H9 (cell line): ENCODE measurements at regions not wholly inside any gene's neighbourhood (a gene's known extent, or its start where the extent isn't known, plus 50 kb on each side); places are given as distances from the start of the nearest gene placed in this dataset.

ENCODE experiments used
- DNase-seq: peaks from one replicate; pipeline ENCODE4 v3.0.0-alpha.2; 2017
- H2AFZ ChIP-seq: one replicate; pipeline ENCODE4 v1.6.1; 2013; ENCODE audit warnings: mild to moderate bottlenecking, low read length, control low read depth, moderate library complexity
- H2AK5ac ChIP-seq: 2 replicates; pipeline ENCODE4 v1.6.1; 2013; ENCODE audit warnings: low read length, control low read depth, mixed read lengths; ENCODE audit not compliant: insufficient read length
- H2BK120ac ChIP-seq: one replicate; pipeline ENCODE4 v1.6.1; 2013; ENCODE audit warnings: low read depth, mild to moderate bottlenecking, low read length, control low read depth, inconsistent platforms; ENCODE audit not compliant: poor library complexity, severe bottlenecking
- H2BK12ac ChIP-seq: 2 replicates; pipeline ENCODE4 v1.6.1; 2013; ENCODE audit warnings: low read length, control low read depth, mixed read lengths, low read depth; ENCODE audit not compliant: insufficient read length
- H2BK15ac ChIP-seq: 2 replicates; pipeline ENCODE4 v1.6.1; 2013; ENCODE audit warnings: low read depth, low read length, control low read depth
- H2BK20ac ChIP-seq: one replicate; pipeline ENCODE4 v1.6.1; 2013; ENCODE audit warnings: low read depth, mild to moderate bottlenecking, low read length, control low read depth, inconsistent platforms; ENCODE audit not compliant: poor library complexity, severe bottlenecking
- H2BK5ac ChIP-seq: 2 replicates; pipeline ENCODE4 v1.6.1; 2013; ENCODE audit warnings: low read length, control low read depth, mixed read lengths; ENCODE audit not compliant: insufficient read length
- H3K14ac ChIP-seq: 2 replicates; pipeline ENCODE4 v1.6.1; 2013; ENCODE audit warnings: low read length, control low read depth; ENCODE audit not compliant: insufficient read depth
- H3K18ac ChIP-seq: 2 replicates; pipeline ENCODE4 v1.6.1; 2013; ENCODE audit warnings: low read depth, mild to moderate bottlenecking, mixed read lengths, low read length, control low read depth; ENCODE audit not compliant: insufficient read length
- H3K23ac ChIP-seq: 2 replicates; pipeline ENCODE4 v1.6.1; 2013; ENCODE audit warnings: low read length, control low read depth, mixed read lengths, low read depth; ENCODE audit not compliant: insufficient read length
- H3K23me2 ChIP-seq: 2 replicates; pipeline ENCODE4 v1.6.1; 2013; ENCODE audit warnings: low read depth, mild to moderate bottlenecking, mixed read lengths, low read length, control low read depth; ENCODE audit not compliant: insufficient read length, poor library complexity, severe bottlenecking
- H3K27ac ChIP-seq: 2 replicates; pipeline ENCODE4 v1.5.1; 2013; ENCODE audit warnings: low read length, control low read depth, mixed read lengths, low read depth; ENCODE audit not compliant: insufficient read length
- H3K27me3 ChIP-seq: 2 replicates; pipeline ENCODE4 v1.6.1; 2013; ENCODE audit warnings: low read length, control low read depth, inconsistent platforms; ENCODE audit not compliant: insufficient read depth
- H3K4ac ChIP-seq: 2 replicates; pipeline ENCODE4 v1.6.1; 2013; ENCODE audit warnings: low read depth, mild to moderate bottlenecking, control low read depth, inconsistent platforms, low read length, moderate library complexity
- H3K4me1 ChIP-seq: 2 replicates; pipeline ENCODE4 v1.6.1; 2013; ENCODE audit warnings: low read length, control low read depth, inconsistent platforms; ENCODE audit not compliant: insufficient read depth
- H3K4me2 ChIP-seq: 2 replicates; pipeline ENCODE4 v1.6.1; 2013; ENCODE audit warnings: low read length, control low read depth, mixed read lengths; ENCODE audit not compliant: insufficient read length, insufficient read depth
- H3K56ac ChIP-seq: 2 replicates; pipeline ENCODE4 v1.6.1; 2013; ENCODE audit warnings: low read depth, mild to moderate bottlenecking, mixed read lengths, low read length, control low read depth; ENCODE audit not compliant: insufficient read length
- H3K79me1 ChIP-seq: 2 replicates; pipeline ENCODE4 v1.6.1; 2013; ENCODE audit warnings: low read depth, mild to moderate bottlenecking, moderate library complexity, low read length, control low read depth, inconsistent platforms; ENCODE audit not compliant: insufficient read depth, poor library complexity, severe bottlenecking
- H3K79me2 ChIP-seq: 2 replicates; pipeline ENCODE4 v1.6.1; 2013; ENCODE audit warnings: low read length, control low read depth, inconsistent platforms; ENCODE audit not compliant: insufficient read depth
- H3K9ac ChIP-seq: 2 replicates; pipeline ENCODE4 v1.6.1; 2013; ENCODE audit warnings: low read length, control low read depth, mixed read lengths; ENCODE audit not compliant: insufficient read length; ENCODE audit errors: extremely low read depth
- H3K9me3 ChIP-seq: one replicate; pipeline ENCODE4 v1.6.1; 2013; ENCODE audit warnings: low read depth, low read length, inconsistent platforms; ENCODE audit not compliant: control insufficient read depth
- H3T11ph ChIP-seq: one replicate; pipeline ENCODE4 v1.6.1; 2013; ENCODE audit warnings: mild to moderate bottlenecking, low read length, control low read depth, inconsistent platforms
- H4K20me1 ChIP-seq: one replicate; pipeline ENCODE4 v1.6.1; 2013; ENCODE audit not compliant: control insufficient read depth, insufficient read length, insufficient read depth
- H4K5ac ChIP-seq: 2 replicates; pipeline ENCODE4 v1.6.1; 2013; ENCODE audit warnings: low read depth, mild to moderate bottlenecking, mixed read lengths, low read length, control low read depth; ENCODE audit not compliant: insufficient read length
- H4K8ac ChIP-seq: replicated peaks from 2 replicates; pipeline ENCODE4 v1.6.1; 2013; ENCODE audit warnings: low read length, control low read depth, mixed read lengths, low read depth; ENCODE audit not compliant: insufficient read length
- H4K91ac ChIP-seq: 2 replicates; pipeline ENCODE4 v1.6.1; 2013; ENCODE audit warnings: low read depth, mild to moderate bottlenecking, moderate library complexity, mixed read lengths, low read length, control low read depth; ENCODE audit not compliant: insufficient read length
- H3K27ac Mint-ChIP-seq, 3 experiments: 2 replicates in 2 of 3; 3 replicates in 1 of 3; pipeline ENCODE4 v1.8.0; 2020 to 2021; ENCODE audit warnings: mixed read lengths in 3 of 3, mild to moderate bottlenecking in 1 of 3, moderate library complexity in 1 of 3
- H3K27me3 Mint-ChIP-seq: 2 replicates; pipeline ENCODE4 v1.8.0; 2021; ENCODE audit warnings: low read depth, mild to moderate bottlenecking, moderate library complexity, mixed read lengths
- H3K36me3 Mint-ChIP-seq, 3 experiments: 2 replicates in 2 of 3; 3 replicates in 1 of 3; pipeline ENCODE4 v1.8.0; 2020 to 2021; ENCODE audit warnings: low read depth in 3 of 3, mixed read lengths in 3 of 3; ENCODE audit not compliant: insufficient read depth in 1 of 3
- H3K4me1 Mint-ChIP-seq, 2 experiments: 2 replicates each; pipeline ENCODE4 v1.8.0; 2020; ENCODE audit warnings: mixed read lengths in 2 of 2
- H3K4me3 Mint-ChIP-seq, 2 experiments: 2 replicates in 1 of 2; 3 replicates in 1 of 2; pipeline ENCODE4 v1.8.0; 2020 to 2021; ENCODE audit warnings: mild to moderate bottlenecking in 2 of 2, mixed read lengths in 2 of 2, moderate library complexity in 1 of 2
- H3K9me3 Mint-ChIP-seq, 2 experiments: 2 replicates in 1 of 2; 3 replicates in 1 of 2; pipeline ENCODE4 v1.8.0; 2020; ENCODE audit warnings: mild to moderate bottlenecking in 2 of 2, mixed read lengths in 2 of 2, moderate library complexity in 1 of 2
- CTCF ChIP-seq: fragments of 200-600 bp; sonication (generic); conservative IDR thresholded peaks from 3 replicates; pipeline ENCODE4 v1.8.0; 2021; ENCODE audit warnings: antibody characterized with exemption, mild to moderate bottlenecking
- WGBS: extraction: QIAGEN DNeasy Blood & Tissue Kit; methylation state at CpG from one replicate; pipeline ENCODE4 v1.1.7; 2013; ENCODE audit warnings: missing lambda C conversion rate, low lambda C conversion rate, mixed read lengths; ENCODE audit not compliant: insufficient read length; ENCODE audit errors: extremely low coverage; 5-methylcytosine and 5-hydroxymethylcytosine counted together

GRCh38 chr2:41718705-41719104 lies 329.1 kb upstream of the PKDCC start:
- Mint-ChIP-seq H3K27me3 (no peaks in the 10 kb centered on the region), H3K9me3 (no peaks in the 10 kb centered on the region), H3K36me3 (no peaks in the 10 kb centered on the region), H3K4me3 (no peak overlapping the region), H3K27ac (no peak overlapping the region), H3K4me1 (peaks cover 9 to 11% of the 10 kb centered on the region in 2 experiments)
- H2BK120ac ChIP-seq = no peak overlapping the region
- no peaks in the 10 kb centered on the region for H3K27me3 ChIP-seq
- no peaks in the 10 kb centered on the region for H3K79me2 ChIP-seq
- H4K8ac ChIP-seq = no peak overlapping the region
- H4K91ac ChIP-seq = no peak overlapping the region
- H3K14ac ChIP-seq = no peak overlapping the region
- H3K27ac ChIP-seq = no peak overlapping the region
- no peak overlapping the region for H4K5ac ChIP-seq
- no peak overlapping the region for H3K23ac ChIP-seq
- no peaks in the 10 kb centered on the region for H3K79me1 ChIP-seq
- WGBS = no CpG with 5 or more reads among the region's 1 CpG
- no peaks in the 10 kb centered on the region for H3K4me1 ChIP-seq
- no peaks in the 10 kb centered on the region for H3K9me3 ChIP-seq
- no peak overlapping the region for H3K56ac ChIP-seq
- no peak overlapping the region for H3T11ph ChIP-seq
- no peak overlapping the region for H2BK20ac ChIP-seq
- H3K9ac ChIP-seq = no peak overlapping the region
- H2AFZ ChIP-seq = no peak overlapping the region
- H2BK5ac ChIP-seq = no peak overlapping the region
- no peak overlapping the region for H2BK12ac ChIP-seq
- DNase-seq = no peak
- no peak overlapping the region for H2BK15ac ChIP-seq
- no peak for TF ChIP-seq CTCF
- H2AK5ac ChIP-seq = no peak overlapping the region
- H3K4ac ChIP-seq = no peak overlapping the region
- H3K23me2 ChIP-seq = no peaks in the 10 kb centered on the region
- H3K4me2 ChIP-seq = no peak overlapping the region
- no peaks in the 10 kb centered on the region for H4K20me1 ChIP-seq
- no peak overlapping the region for H3K18ac ChIP-seq
